Trophoblast cell (in vitro differentiated cells and primary cell): ENCODE measurements at regions not wholly inside any gene's neighbourhood (a gene's known extent, or its start where the extent isn't known, plus 50 kb on each side); places are given as distances from the start of the nearest gene placed in this dataset.

ENCODE experiments used
- DNase-seq, 2 donors: peaks; one replicate each; pipeline ENCODE4 v3.0.0-alpha.2; 2016
- H2AFZ ChIP-seq: 2 replicates; pipeline ENCODE4 v1.6.1; 2013; ENCODE audit warnings: low read length, moderate library complexity, mild to moderate bottlenecking; ENCODE audit not compliant: insufficient read depth, poor library complexity
- H2AK5ac ChIP-seq: 2 replicates; pipeline ENCODE4 v1.6.1; 2013; ENCODE audit warnings: mild to moderate bottlenecking, low read length
- H2BK120ac ChIP-seq: 2 replicates; pipeline ENCODE4 v1.6.1; 2013; ENCODE audit warnings: low read length, mild to moderate bottlenecking, moderate library complexity; ENCODE audit not compliant: insufficient read depth, poor library complexity
- H2BK12ac ChIP-seq: 2 replicates; pipeline ENCODE4 v1.6.1; 2013; ENCODE audit warnings: mild to moderate bottlenecking, low read length, moderate library complexity
- H2BK5ac ChIP-seq: 2 replicates; pipeline ENCODE4 v1.6.1; 2013; ENCODE audit warnings: low read length, low read depth, moderate library complexity, mild to moderate bottlenecking; ENCODE audit not compliant: poor library complexity
- H3K14ac ChIP-seq: 2 replicates; pipeline ENCODE4 v1.6.1; 2013; ENCODE audit warnings: mild to moderate bottlenecking, low read length
- H3K18ac ChIP-seq: 2 replicates; pipeline ENCODE4 v1.6.1; 2013; ENCODE audit warnings: mild to moderate bottlenecking, low read length
- H3K23ac ChIP-seq: 2 replicates; pipeline ENCODE4 v1.6.1; 2013; ENCODE audit warnings: low read length
- H3K27ac ChIP-seq: 2 replicates; pipeline ENCODE4 v1.5.1; 2013; ENCODE audit warnings: low read depth, mild to moderate bottlenecking, inconsistent platforms, low read length, moderate library complexity
- H3K27me3 ChIP-seq: 2 replicates; pipeline ENCODE4 v1.6.1; 2013; ENCODE audit warnings: inconsistent platforms, mild to moderate bottlenecking, low read length, moderate library complexity; ENCODE audit not compliant: insufficient read depth
- H3K36me3 ChIP-seq, 2 experiments: 1 replicate in 1 of 2; 2 replicates in 1 of 2; pipeline ENCODE4 v1.6.1; 2013; ENCODE audit warnings: low read length in 2 of 2, mild to moderate bottlenecking in 2 of 2, moderate library complexity in 1 of 2; ENCODE audit not compliant: insufficient read depth in 2 of 2, control insufficient read depth in 1 of 2
- H3K4ac ChIP-seq: 2 replicates; pipeline ENCODE4 v1.6.1; 2013; ENCODE audit warnings: low read depth, mild to moderate bottlenecking, low read length, moderate library complexity
- H3K4me1 ChIP-seq, 2 experiments: 1 replicate in 1 of 2; 2 replicates in 1 of 2; pipeline ENCODE4 v1.6.1; 2013; ENCODE audit warnings: low read length in 2 of 2, mild to moderate bottlenecking in 2 of 2, moderate library complexity in 1 of 2; ENCODE audit not compliant: insufficient read depth in 2 of 2, control insufficient read depth in 1 of 2
- H3K4me2 ChIP-seq: 2 replicates; pipeline ENCODE4 v1.6.1; 2013; ENCODE audit warnings: inconsistent platforms, mild to moderate bottlenecking, low read length, moderate library complexity
- H3K4me3 ChIP-seq: 2 replicates; pipeline ENCODE4 v1.5.1; 2013; ENCODE audit warnings: mild to moderate bottlenecking, low read depth, low read length, inconsistent platforms
- H3K79me1 ChIP-seq: one replicate; pipeline ENCODE4 v1.6.1; 2013; ENCODE audit warnings: low read length
- H3K79me2 ChIP-seq: 2 replicates; pipeline ENCODE4 v1.6.1; 2013; ENCODE audit warnings: low read length, mild to moderate bottlenecking; ENCODE audit not compliant: control insufficient read depth, insufficient read depth, poor library complexity
- H3K9ac ChIP-seq: 2 replicates; pipeline ENCODE4 v1.6.1; 2013; ENCODE audit warnings: mild to moderate bottlenecking, low read length
- H3K9me3 ChIP-seq: 2 replicates; pipeline ENCODE4 v1.6.1; 2013; ENCODE audit warnings: low read depth, mild to moderate bottlenecking, control low read depth, inconsistent platforms, low read length; ENCODE audit not compliant: insufficient read depth
- H4K12ac ChIP-seq: 2 replicates; pipeline ENCODE4 v1.6.1; 2013; ENCODE audit warnings: low read depth, mild to moderate bottlenecking, low read length, moderate library complexity
- H4K8ac ChIP-seq: 2 replicates; pipeline ENCODE4 v1.6.1; 2013; ENCODE audit warnings: low read depth, mild to moderate bottlenecking, low read length, moderate library complexity
- H4K91ac ChIP-seq: one replicate; pipeline ENCODE4 v1.6.1; 2013; ENCODE audit warnings: low read depth, mild to moderate bottlenecking, low read length, moderate library complexity
- WGBS: extraction: QIAGEN DNeasy Blood & Tissue Kit; methylation state at CpG from one replicate; pipeline ENCODE4 v1.1.7; 2013; ENCODE audit warnings: missing lambda C conversion rate; ENCODE audit not compliant: insufficient read length, insufficient coverage; ENCODE audit errors: extremely low coverage; 5-methylcytosine and 5-hydroxymethylcytosine counted together

GRCh38 chr12:127648321-127648720, 618.6 kb upstream of the TMEM132C start:
- Histone ChIP-seq H4K91ac (no peak overlapping the region), H4K12ac (no peak overlapping the region), H3K27ac (no peak overlapping the region), H3K4me1 (no peaks in the 10 kb centered on the region), H2BK120ac (no peak overlapping the region), H2AK5ac (no peak overlapping the region), H3K4me3 (no peak overlapping the region), H4K8ac (no peak overlapping the region), H3K23ac (no peak overlapping the region), H3K14ac (no peak overlapping the region), H3K27me3 (no peaks in the 10 kb centered on the region), H3K18ac (no peak overlapping the region), H3K36me3 (no peaks in the 10 kb centered on the region), H2AFZ (no peak overlapping the region), H3K79me1 (no peaks in the 10 kb centered on the region), H3K4ac (no peak overlapping the region), H3K79me2 (no peaks in the 10 kb centered on the region), H3K4me2 (no peak overlapping the region), H2BK12ac (no peak overlapping the region), H3K9me3 (no peaks in the 10 kb centered on the region), H3K9ac (no peak overlapping the region), H2BK5ac (no peak overlapping the region)
- DNase-seq: no peak
- WGBS: no CpG with 5 or more reads among the region's 5 CpGs

GRCh38 chr12:127649961-127650360, 617.0 kb upstream of the TMEM132C start:
- no peaks in the 10 kb centered on the region for H3K4me1 ChIP-seq
- no CpG with 5 or more reads among the region's 2 CpGs for WGBS
- no peak overlapping the region for H2BK5ac ChIP-seq
- no peaks in the 10 kb centered on the region for H3K9me3 ChIP-seq
- H3K4ac ChIP-seq: no peak overlapping the region
- H2AFZ ChIP-seq: no peak overlapping the region
- no peaks in the 10 kb centered on the region for H3K79me1 ChIP-seq
- no peak overlapping the region for H2AK5ac ChIP-seq
- DNase-seq: no peak
- no peak overlapping the region for H4K91ac ChIP-seq
- no peak overlapping the region for H4K8ac ChIP-seq
- no peak overlapping the region for H3K14ac ChIP-seq
- no peak overlapping the region for H2BK120ac ChIP-seq
- no peaks in the 10 kb centered on the region for H3K27me3 ChIP-seq
- H2BK12ac ChIP-seq: no peak overlapping the region
- no peaks in the 10 kb centered on the region for H3K79me2 ChIP-seq
- H3K27ac ChIP-seq: no peak overlapping the region
- no peak overlapping the region for H3K23ac ChIP-seq
- no peak overlapping the region for H3K18ac ChIP-seq
- H3K9ac ChIP-seq: no peak overlapping the region
- H3K4me3 ChIP-seq: no peak overlapping the region
- no peak overlapping the region for H3K4me2 ChIP-seq
- H4K12ac ChIP-seq: no peak overlapping the region
- no peaks in the 10 kb centered on the region for H3K36me3 ChIP-seq

- Histone ChIP-seq H2AK5ac (no peak overlapping the region), H3K79me1 (no peaks in the 10 kb centered on the region), H4K8ac (no peak overlapping the region), H3K4me2 (no peak overlapping the region), H3K4ac (no peak overlapping the region), H3K27me3 (no peaks in the 10 kb centered on the region), H2BK5ac (no peak overlapping the region), H3K14ac (no peak overlapping the region), H2AFZ (no peak overlapping the region), H2BK120ac (no peak overlapping the region), H3K23ac (no peak overlapping the region), H3K9me3 (no peaks in the 10 kb centered on the region), H3K4me3 (no peak overlapping the region), H2BK12ac (no peak overlapping the region), H3K4me1 (no peaks in the 10 kb centered on the region), H3K79me2 (no peaks in the 10 kb centered on the region), H3K18ac (no peak overlapping the region), H3K36me3 (no peaks in the 10 kb centered on the region), H3K9ac (no peak overlapping the region), H3K27ac (no peak overlapping the region), H4K12ac (no peak overlapping the region), H4K91ac (no peak overlapping the region)
- WGBS: no CpG with 5 or more reads among the region's 5 CpGs
- DNase-seq: no peak
Observed at GRCh38 chr12:127650626-127651025, 616.3 kb upstream of the TMEM132C start.

- H4K12ac ChIP-seq: no peak overlapping the region
- H2BK12ac ChIP-seq: no peak overlapping the region
- H3K36me3 ChIP-seq: no peaks in the 10 kb centered on the region
- no peak overlapping the region for H3K18ac ChIP-seq
- no peak overlapping the region for H3K27ac ChIP-seq
- no peaks in the 10 kb centered on the region for H3K79me1 ChIP-seq
- H3K9ac ChIP-seq: no peak overlapping the region
- DNase-seq: no peak
- no peak overlapping the region for H3K23ac ChIP-seq
- no peak overlapping the region for H2AFZ ChIP-seq
- no peaks in the 10 kb centered on the region for H3K27me3 ChIP-seq
- no peak overlapping the region for H2BK120ac ChIP-seq
- H3K4me3 ChIP-seq: no peak overlapping the region
- WGBS: no CpG with 5 or more reads among the region's 4 CpGs
- no peaks in the 10 kb centered on the region for H3K9me3 ChIP-seq
- no peak overlapping the region for H2AK5ac ChIP-seq
- H2BK5ac ChIP-seq: no peak overlapping the region
- H3K4me1 ChIP-seq: no peaks in the 10 kb centered on the region
- no peak overlapping the region for H3K14ac ChIP-seq
- no peak overlapping the region for H4K8ac ChIP-seq
- no peaks in the 10 kb centered on the region for H3K79me2 ChIP-seq
- H3K4me2 ChIP-seq: no peak overlapping the region
- H4K91ac ChIP-seq: no peak overlapping the region
- no peak overlapping the region for H3K4ac ChIP-seq
Observed at GRCh38 chr12:127652281-127652680, 614.7 kb upstream of the TMEM132C start.
